NT2/D1 (cell line): ENCODE measurements at regions not wholly inside any gene's neighbourhood (a gene's known extent, or its start where the extent isn't known, plus 50 kb on each side); places are given as distances from the start of the nearest gene placed in this dataset.

ENCODE experiments used
- DNase-seq: peaks from one replicate; pipeline ENCODE4 v3.0.0-alpha.2; 2011; ENCODE audit warnings: low read depth, low spot score
- H3K27me3 ChIP-seq: 2 replicates; pipeline ENCODE4 v1.6.0; 2011; ENCODE audit warnings: mild to moderate bottlenecking; ENCODE audit not compliant: insufficient read length, insufficient read depth
- H3K36me3 ChIP-seq: 2 replicates; pipeline ENCODE4 v1.6.1; 2011; ENCODE audit warnings: mild to moderate bottlenecking, low read length, mixed read lengths; ENCODE audit not compliant: insufficient read depth, insufficient read length
- H3K4me1 ChIP-seq: 2 replicates; pipeline ENCODE4 v1.5.1; 2011; ENCODE audit not compliant: insufficient read depth, insufficient read length
- H3K4me3 ChIP-seq: 2 replicates; pipeline ENCODE4 v1.5.1; 2011; ENCODE audit warnings: low read depth; ENCODE audit not compliant: insufficient read length
- H3K9ac ChIP-seq: 2 replicates; pipeline ENCODE4 v1.6.0; 2011; ENCODE audit warnings: low read depth; ENCODE audit not compliant: insufficient read length
- H3K9me3 ChIP-seq: 2 replicates; pipeline ENCODE4 v1.5.1; 2011; ENCODE audit warnings: mild to moderate bottlenecking, low read length; ENCODE audit not compliant: insufficient read depth
- SUZ12 ChIP-seq: IDR thresholded peaks from 2 replicates; pipeline ENCODE4 v1.6.1; 2011; ENCODE audit not compliant: insufficient read length, insufficient read depth; ENCODE audit errors: extremely low read depth
- YY1 ChIP-seq: IDR thresholded peaks from 2 replicates; pipeline ENCODE4 v1.6.1; 2011; ENCODE audit not compliant: insufficient read length, insufficient read depth
- ZNF274 ChIP-seq: IDR thresholded peaks from 2 replicates; pipeline ENCODE4 v1.6.1; 2011; ENCODE audit warnings: mild to moderate bottlenecking, low read depth, low read length

DNA sequence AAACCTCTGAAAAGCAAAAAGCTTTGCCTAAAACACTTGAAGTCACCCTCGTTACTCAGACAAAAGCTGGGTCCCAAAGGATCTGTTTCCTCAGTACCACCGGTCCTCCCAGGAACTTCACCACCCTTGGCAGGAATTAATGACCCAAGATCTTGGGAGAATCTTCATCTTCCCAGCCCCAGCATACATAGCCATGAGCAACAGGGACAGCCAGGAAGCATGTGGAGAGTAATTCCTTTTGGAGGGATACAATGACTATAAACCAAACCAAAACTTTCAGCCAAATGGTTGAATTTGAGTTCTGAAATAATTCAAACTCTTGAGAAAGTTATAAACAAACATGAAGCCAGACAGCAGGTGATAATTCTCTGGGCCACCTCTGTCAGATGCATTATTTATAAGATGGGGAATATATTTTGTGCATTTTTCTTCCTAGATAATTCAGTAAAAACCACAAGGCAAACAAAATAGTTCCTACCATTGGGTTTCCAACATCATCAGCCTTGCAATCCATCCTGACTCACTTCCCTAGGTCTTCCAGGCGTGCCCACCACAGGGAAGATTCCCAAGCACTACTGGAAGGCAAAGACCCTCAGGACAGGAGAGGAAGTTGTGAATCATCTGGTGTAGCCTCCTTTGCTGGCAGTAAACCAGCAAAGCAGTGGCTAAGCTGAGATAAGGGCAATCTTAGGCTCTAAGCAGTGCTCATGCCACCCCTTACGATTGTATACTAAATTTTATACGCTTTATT lies 71.7 kb upstream of the DRD2 start:
- TF ChIP-seq YY1, result no peak
- Histone ChIP-seq H3K4me3 (no peak overlapping the region), H3K4me1 (no peaks in the 10 kb centered on the region), H3K36me3 (no peaks in the 10 kb centered on the region), H3K9me3 (no peaks in the 10 kb centered on the region), H3K27me3 (no peaks in the 10 kb centered on the region), H3K9ac (no peak overlapping the region)
- DNase-seq, result no peak

DNA sequence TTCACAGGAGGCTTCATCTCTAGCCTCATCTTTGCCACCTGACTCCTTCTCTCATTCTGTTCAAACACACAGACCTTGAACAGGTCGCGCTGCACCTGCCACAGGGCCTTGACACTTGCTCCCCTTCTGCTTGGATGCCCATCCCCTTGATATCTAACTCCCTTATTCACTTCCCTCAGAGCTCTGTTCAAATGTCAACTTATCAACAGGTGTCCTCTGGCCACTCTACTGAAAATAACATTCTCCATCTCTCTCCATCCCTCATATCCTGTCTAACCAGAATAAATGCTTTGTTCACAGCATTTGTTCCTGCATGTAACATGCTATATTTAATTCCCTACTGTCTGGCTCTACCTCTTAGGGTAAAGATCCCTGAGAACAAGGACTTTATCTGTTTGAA lies 67.2 kb upstream of the DRD2 start:
- no peaks in the 10 kb centered on the region for H3K36me3 ChIP-seq
- H3K9me3 ChIP-seq, result no peaks in the 10 kb centered on the region
- H3K4me1 ChIP-seq, result peaks cover 4% of the 10 kb centered on the region
- no peak for DNase-seq
- no peak overlapping the region for H3K4me3 ChIP-seq
- H3K9ac ChIP-seq, result no peak overlapping the region
- H3K27me3 ChIP-seq, result no peaks in the 10 kb centered on the region
- TF ChIP-seq ZNF274 (no peak), YY1 (no peak), SUZ12 (no peak)

DNA sequence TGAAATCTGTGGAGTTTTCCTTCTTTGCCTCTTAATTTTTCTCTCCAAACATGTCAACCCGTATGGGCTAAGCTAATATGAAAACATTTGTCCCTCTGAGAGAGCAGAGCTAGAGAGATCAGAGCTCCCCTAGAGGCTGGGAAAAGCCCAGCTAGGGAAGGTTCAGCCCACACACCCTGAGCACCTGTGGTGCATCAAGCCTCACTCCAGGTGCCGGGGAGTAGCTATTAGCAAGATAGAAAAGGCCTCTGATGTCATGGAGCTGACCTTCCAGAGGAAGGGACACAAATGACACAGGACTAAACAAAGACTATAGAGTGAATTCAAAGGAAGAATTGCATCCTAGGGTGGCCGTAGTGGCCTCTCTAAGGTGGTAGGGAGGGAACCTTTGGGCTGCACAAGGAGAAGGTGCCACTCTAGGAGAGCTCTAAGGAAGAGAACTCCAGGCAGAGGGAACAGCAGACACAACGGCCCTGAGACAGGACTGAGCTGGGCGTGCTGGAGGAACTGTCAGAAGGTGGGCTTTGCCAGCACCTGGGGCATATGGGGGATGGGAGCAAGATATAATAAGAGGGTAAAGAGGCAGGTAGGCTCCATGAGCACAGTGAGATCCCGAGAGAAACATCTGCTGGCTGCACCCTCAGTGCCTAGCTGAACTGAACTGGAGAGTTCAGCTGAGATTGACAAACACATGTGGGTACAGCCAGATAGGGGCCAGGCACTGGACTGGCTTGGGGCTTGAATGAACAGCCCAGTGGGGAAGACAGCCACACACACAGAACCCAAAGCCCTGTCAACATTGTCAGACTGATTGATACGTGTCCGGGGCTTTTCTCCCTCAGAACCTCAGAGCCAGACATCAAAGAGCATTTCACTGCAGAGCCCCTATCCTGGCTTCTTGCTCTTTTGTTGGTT lies 65.5 kb upstream of the DRD2 start:
- Histone ChIP-seq H3K36me3 (no peaks in the 10 kb centered on the region), H3K27me3 (no peaks in the 10 kb centered on the region), H3K9me3 (no peaks in the 10 kb centered on the region), H3K4me3 (no peak overlapping the region), H3K9ac (no peak overlapping the region), H3K4me1 (peaks cover 4% of the 10 kb centered on the region)
- TF ChIP-seq ZNF274 (no peak), SUZ12 (no peak), YY1 (no peak)
- peak; percentile 49 for DNase-seq

DNA sequence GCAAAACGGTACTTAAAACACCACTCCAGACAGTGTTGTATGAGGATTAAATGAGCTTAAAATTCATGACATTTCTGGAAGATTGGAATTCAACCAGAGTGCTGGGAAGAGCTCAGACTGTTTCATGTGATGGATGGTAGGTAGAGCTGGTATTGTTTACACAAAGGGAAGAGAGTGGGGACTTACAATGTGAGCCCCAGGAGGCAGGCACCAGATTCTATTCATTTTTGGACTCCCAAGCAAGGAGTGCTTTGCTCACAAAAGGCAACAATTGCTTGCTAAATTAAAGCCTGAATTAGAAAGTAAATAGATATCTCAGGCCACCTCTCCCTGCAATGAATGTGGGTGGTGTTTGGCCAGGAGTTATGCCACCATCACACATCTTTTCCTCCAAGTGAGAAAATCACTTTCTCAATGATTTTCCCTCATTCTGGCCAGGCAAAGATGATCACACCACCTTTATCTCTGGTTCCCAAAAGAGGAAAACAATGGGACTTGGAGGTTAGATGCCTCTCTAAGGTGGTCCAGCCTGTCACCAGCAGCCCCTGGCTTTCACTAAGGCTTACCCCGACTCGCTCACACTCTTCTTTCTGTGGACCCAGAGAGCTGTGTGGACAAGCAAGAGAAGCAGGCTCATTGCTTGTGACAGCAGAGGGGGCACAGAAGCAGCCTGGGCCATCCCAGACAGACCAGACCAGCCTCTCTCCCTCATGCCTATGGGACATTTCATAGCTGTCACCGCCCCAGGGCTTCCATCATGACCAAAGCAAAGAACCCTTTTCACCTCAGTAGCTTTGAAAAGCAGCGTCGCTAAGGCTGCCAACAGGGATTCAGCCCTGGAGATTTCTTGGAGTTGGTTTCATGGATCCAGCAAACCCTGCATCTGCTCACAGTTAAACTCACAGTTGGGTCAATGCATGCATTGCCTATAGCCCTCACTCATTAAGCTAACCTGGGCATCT lies 63.5 kb upstream of the DRD2 start:
- H3K9ac ChIP-seq, result no peak overlapping the region
- peaks cover 4% of the 10 kb centered on the region for H3K4me1 ChIP-seq
- no peaks in the 10 kb centered on the region for H3K36me3 ChIP-seq
- TF ChIP-seq ZNF274 (no peak), SUZ12 (no peak), YY1 (no peak)
- H3K9me3 ChIP-seq, result no peaks in the 10 kb centered on the region
- H3K27me3 ChIP-seq, result no peaks in the 10 kb centered on the region
- no peak for DNase-seq
- no peak overlapping the region for H3K4me3 ChIP-seq

DNA sequence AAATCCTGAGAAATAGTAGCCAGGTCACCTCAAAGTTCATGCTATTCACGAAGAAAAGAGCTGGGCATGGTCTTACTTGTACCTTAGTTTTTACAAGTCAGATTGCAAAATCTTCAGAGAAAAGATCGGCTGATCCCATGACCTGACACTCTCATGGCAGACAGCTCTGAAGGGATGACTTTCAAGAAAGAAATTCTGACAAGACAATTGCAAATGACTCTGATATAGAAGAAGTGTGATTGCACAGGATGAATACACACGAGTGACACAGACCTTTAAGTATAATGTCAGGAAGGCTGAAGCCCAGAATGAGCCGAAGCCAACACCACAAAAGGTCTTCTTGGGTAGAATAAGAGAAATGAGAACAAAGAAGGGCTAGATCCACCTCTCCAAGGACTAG lies 59.4 kb upstream of the DRD2 start:
- Histone ChIP-seq H3K9me3 (no peaks in the 10 kb centered on the region; the same call in 1 of the 2 replicates), H3K27me3 (no peaks in the 10 kb centered on the region), H3K36me3 (no peaks in the 10 kb centered on the region), H3K4me1 (no peaks in the 10 kb centered on the region), H3K9ac (no peak overlapping the region), H3K4me3 (no peak overlapping the region)
- TF ChIP-seq YY1 (no peak), SUZ12 (no peak), ZNF274 (no peak)
- DNase-seq, result no peak

DNA sequence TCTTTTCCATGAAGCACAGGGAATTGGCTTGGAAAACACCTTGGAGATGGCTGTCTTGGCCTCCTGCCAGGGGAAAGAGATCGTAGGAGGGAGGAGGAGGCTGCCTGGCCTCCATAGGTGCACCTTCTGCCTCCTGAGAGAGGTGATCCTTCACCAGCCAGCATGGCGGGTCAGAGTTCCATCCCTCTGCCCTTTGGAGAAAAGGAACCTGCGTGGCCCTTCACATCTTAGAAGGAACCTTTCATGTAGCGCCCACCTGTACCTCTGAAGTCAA lies 58.2 kb upstream of the DRD2 start:
- no peak overlapping the region for H3K9ac ChIP-seq
- no peak overlapping the region for H3K4me3 ChIP-seq
- no peaks in the 10 kb centered on the region for H3K27me3 ChIP-seq
- no peak for DNase-seq
- no peak for TF ChIP-seq ZNF274
- TF ChIP-seq YY1, result no peak
- TF ChIP-seq SUZ12, result no peak
- H3K36me3 ChIP-seq, result no peaks in the 10 kb centered on the region
- no peaks in the 10 kb centered on the region for H3K4me1 ChIP-seq
- H3K9me3 ChIP-seq, result no peaks in the 10 kb centered on the region; the same call in 1 of the 2 replicates
